GM12891 (cell line): ENCODE measurements at regions not wholly inside any gene's neighbourhood (a gene's known extent, or its start where the extent isn't known, plus 50 kb on each side); places are given as distances from the start of the nearest gene placed in this dataset.

ENCODE experiments used
- DNase-seq: peaks from one replicate; pipeline ENCODE4 v3.0.0; 2011; ENCODE audit warnings: low spot score; ENCODE audit not compliant: insufficient read length
- FAIRE-seq: peaks from 2 replicates; lab custom pipeline; 2011; peaks lifted over from hg19 to GRCh38; lab: Jason Lieb, UNC
- PAX5 ChIP-seq: IDR thresholded peaks from 2 replicates; pipeline ENCODE4 v1.6.1; 2011; ENCODE audit warnings: low read length, moderate library complexity, mild to moderate bottlenecking; ENCODE audit not compliant: insufficient read depth, severe bottlenecking
- POLR2A ChIP-seq: IDR thresholded peaks from 2 replicates; pipeline ENCODE4 v1.6.1; 2011; ENCODE audit warnings: low read depth, low read length, control low read depth
- POLR2AphosphoS5 ChIP-seq: IDR thresholded peaks from 2 replicates; pipeline ENCODE4 v1.6.1; 2011; ENCODE audit warnings: low read depth, low read length, control low read depth
- POU2F2 ChIP-seq: IDR thresholded peaks from 2 replicates; pipeline ENCODE4 v1.6.1; 2011; ENCODE audit warnings: low read depth, mild to moderate bottlenecking, control low read depth, low read length, moderate library complexity
- SPI1 ChIP-seq: IDR thresholded peaks from 2 replicates; pipeline ENCODE4 v1.6.1; 2011; ENCODE audit warnings: low read depth, low read length, control low read depth
- TAF1 ChIP-seq: IDR thresholded peaks from 2 replicates; pipeline ENCODE4 v1.6.1; 2011; ENCODE audit warnings: low read depth, low read length, control low read depth

DNA sequence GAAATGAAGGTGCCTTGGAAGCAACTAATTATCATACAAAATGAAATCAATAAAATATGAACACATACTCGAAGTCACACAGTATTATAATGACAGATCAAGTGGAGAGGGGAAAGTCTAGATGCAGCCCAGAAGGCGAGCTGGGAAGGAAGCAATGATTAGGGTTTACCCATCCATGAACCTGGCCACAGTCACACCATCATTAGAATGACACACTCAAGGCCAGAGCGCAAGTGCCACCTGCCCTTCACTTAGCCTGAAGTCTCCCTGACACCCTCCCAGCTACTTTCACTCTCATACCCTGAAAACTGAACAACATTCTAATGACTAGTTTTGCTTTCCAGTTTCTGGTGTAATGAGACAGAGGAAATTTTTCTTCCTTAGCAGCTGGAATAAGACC lies 302.8 kb upstream of the JARID2 start:
- TF ChIP-seq POLR2A: no peak
- no peak for TF ChIP-seq POU2F2
- no peak for TF ChIP-seq TAF1
- no peak for TF ChIP-seq POLR2AphosphoS5
- TF ChIP-seq PAX5: no peak
- no peak for TF ChIP-seq SPI1
- DNase-seq (no peak), FAIRE-seq (no peak)

DNA sequence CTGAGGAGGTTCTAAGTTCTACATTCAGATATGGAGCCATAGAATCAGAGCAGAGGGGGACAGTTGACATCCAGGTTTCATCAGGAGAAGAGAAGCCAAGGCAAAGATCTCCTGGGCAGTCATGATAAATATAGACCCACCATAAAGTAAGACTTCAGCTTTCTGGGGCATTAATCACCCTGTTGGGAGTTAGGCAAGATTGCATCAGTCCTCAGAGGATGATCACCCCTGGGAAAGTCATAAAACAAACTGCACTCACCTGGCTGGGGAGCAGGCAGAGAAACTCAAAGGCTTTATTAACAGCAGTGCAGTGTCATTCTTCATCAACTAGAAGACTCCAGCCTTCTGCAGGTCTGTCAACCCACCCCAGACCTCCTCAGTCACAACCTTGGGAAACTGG lies 301.3 kb upstream of the JARID2 start:
- TF ChIP-seq PAX5: no peak
- no peak for TF ChIP-seq POLR2A
- TF ChIP-seq POLR2AphosphoS5: no peak
- TF ChIP-seq POU2F2: no peak
- TF ChIP-seq SPI1: no peak
- no peak for TF ChIP-seq TAF1
- DNase-seq (no peak), FAIRE-seq (no peak)

DNA sequence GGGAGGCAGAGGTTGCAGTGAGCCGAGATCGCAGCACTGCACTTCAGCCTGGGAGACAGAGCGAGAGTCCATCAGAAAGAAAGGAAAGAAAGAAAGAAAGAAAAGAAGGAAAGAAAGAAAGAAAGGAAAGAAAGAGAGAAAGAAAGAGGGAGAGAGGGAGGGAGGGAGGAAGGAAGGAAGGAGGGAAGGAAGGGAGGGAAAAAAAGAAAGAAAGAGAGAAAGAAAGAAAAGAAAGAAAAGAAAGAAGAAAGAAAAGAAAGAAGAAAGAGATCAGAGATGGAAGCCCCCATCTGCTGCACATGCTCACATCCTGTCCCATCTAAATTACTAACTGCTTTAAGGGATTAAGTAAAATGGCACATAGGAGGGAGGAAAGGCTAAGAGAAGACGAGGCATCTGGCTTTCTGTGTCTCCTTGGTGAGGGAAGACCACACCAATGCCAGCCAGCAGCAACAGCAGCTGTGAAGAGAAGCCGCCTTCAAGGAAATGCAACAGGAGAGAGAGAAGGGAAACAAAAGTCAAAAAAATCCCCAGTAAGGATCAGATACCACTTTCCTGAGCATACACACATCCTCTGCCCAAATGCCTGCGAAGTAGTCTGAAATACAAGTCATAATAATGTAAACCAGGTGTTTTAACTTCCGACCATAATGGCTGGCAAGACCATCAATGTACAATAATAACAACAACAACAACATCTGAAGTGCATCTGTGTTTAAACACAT lies 300.2 kb upstream of the JARID2 start:
- no peak for TF ChIP-seq POLR2A
- no peak for TF ChIP-seq POLR2AphosphoS5
- TF ChIP-seq SPI1: no peak
- no peak for TF ChIP-seq POU2F2
- no peak for TF ChIP-seq TAF1
- DNase-seq (no peak), FAIRE-seq (no peak)

DNA sequence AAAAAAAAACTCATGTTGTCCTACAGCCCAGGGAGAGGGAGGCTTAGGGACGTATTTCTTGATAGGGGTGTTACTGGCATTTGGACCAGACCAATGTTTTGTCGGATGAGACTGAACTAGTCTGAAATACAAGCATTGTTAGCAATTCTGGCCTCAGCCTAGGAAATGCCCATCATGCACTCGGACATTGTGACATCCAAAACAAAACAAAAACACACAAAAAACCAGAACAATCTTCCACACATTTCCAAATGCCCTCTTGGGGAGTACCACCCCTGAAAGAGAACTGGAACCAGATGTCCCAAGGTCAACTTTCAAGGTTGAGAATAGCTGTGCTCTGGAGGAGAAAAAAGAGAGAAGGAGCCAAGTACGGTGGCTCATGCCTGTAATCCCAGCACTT lies 299.1 kb upstream of the JARID2 start:
- FAIRE-seq (no peak), DNase-seq (no peak)

DNA sequence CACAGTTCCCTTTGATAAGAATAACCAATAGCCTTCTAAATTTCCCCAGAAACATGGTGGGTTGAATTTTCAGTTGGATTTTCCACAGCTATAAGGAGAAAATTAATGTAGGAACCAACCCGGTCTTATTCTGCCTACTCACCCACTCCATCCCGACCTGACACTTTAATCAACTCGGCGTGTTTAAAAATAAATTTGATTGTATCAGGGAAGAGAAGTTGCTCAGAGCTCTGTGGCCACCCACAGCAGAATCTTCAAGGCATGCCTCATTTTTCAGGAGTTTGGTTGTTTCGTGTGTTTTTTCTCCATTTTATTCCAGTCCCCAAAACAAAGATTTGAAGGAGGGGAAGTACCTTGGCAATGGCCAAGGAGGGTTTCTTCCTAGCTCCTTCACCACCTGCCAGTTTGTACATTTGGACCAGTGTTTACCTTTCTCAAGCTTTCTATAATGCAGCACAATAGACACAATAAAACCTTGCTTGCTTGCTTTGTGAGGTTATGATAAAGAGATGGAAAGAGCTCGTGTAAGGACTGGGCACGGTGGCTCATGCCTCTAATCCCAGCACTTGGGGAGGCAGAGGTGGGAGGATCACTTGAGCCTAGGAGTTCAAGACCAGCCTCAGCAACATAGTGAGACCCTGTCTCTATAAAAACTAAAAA lies 297.2 kb upstream of the JARID2 start:
- DNase-seq (no peak), FAIRE-seq (no peak)
- no peak for TF ChIP-seq POLR2AphosphoS5
- no peak for TF ChIP-seq POU2F2
- no peak for TF ChIP-seq SPI1
- no peak for TF ChIP-seq POLR2A
- no peak for TF ChIP-seq TAF1
- TF ChIP-seq PAX5: no peak

More for the DNA sequence above, 299.1 kb upstream of the JARID2 start:
- TF ChIP-seq POU2F2 (no peak), TAF1 (no peak), POLR2AphosphoS5 (no peak), POLR2A (no peak), PAX5 (no peak), SPI1 (no peak)

DNA sequence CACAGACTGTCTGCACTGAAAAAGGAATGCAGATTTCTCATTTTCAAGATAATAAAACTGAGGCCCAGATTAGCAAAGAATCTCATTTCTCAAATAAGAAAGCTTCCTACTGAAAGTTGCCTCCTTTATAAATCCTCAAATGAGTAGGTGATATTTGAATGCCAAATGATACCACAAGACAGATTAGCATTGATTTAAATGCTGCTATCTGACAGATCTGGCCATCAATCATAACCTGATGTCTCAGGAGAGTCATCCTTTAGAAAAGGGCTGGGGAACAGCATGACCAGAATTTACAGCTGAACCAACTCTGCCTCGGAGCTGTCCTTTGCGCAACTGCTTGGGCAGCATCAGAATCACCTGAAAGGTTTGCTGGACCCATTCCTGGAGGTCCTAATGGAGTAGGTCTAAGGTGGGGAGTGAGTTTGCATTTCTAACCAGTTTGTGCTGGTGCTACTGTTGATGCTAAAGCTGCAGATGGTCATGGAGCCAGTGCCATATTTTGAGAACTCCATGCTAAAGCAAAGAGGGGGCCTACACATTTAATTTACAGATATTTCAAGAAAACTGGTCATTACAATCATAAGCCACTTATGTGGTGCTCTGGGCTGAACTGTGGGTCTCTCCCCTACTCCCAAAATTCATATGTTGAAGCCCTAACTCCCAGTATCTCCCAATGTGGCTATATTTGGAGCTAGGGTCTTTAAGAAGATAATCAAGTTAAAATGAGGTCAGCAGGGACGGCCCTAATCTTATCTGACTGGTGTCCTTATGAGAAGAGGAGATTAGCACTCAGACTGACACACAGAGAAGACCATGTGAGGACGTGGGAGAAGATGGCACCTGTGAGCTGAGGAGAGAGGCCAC lies 295.5 kb upstream of the JARID2 start:
- DNase-seq (no peak), FAIRE-seq (no peak)
- TF ChIP-seq PAX5: no peak
- TF ChIP-seq TAF1: no peak
- TF ChIP-seq POLR2AphosphoS5: no peak
- no peak for TF ChIP-seq POU2F2

DNA sequence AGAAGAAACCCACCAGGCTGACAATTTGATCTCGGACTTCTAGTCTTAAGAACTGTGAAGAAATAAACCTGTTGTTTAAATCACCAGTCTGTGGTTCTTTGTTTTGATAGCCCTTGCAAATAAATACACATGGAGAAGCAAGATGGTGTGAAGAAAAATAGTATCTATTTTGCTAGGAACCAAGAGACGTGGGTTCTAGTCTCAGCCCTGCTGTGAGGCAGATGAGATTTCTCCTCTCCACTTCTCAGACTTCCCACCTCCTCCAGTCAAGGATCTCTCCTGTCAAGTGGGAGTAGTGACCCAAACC lies 294.9 kb upstream of the JARID2 start:
- DNase-seq (no peak), FAIRE-seq (no peak)
- TF ChIP-seq POLR2AphosphoS5 (no peak), SPI1 (no peak), TAF1 (no peak), PAX5 (no peak), POLR2A (no peak), POU2F2 (no peak)

DNA sequence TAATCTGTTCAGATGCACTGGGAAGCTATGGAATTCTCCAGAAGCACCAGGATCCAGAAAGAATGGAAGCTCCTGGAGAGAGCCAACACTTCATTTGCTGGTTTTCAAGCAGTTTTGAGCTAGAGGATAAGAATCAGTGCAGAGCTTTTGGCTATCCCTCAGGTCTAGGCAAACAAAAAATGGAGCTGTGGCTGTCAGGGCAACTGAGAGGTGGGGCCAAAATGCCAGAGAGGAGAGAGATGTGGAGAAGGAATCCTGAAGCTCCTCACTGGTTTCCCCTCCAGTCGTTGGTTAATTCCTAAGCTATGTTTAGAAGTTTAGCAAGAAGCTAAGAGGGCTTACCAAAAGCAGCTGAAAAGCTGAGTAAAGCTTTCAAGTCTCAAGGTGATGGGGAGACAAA lies 294.2 kb upstream of the JARID2 start:
- TF ChIP-seq POU2F2: no peak
- no peak for TF ChIP-seq POLR2AphosphoS5
- TF ChIP-seq TAF1: no peak
- TF ChIP-seq POLR2A: no peak
- TF ChIP-seq SPI1: no peak
- no peak for TF ChIP-seq PAX5
- FAIRE-seq (no peak), DNase-seq (no peak)

DNA sequence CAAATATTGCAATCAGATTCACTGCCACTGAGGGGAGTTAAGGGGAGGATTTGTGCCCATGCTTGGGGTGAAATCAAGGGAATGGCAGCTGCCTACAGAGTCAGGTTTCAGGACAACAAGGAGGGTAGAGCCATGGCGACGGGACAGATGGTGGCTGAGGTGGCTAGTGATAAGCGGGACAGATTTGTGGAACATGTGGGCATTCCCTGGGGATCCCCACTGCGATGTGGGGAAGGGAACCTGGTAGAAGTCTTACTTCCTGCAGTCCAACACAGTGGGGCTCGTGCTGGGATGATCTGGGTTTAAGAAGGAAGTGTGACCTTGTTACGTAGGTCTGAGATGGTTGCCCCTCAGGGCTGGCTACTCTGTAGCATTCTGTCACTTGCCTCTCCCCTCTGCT lies 292.0 kb upstream of the JARID2 start:
- TF ChIP-seq TAF1 (no peak), SPI1 (no peak), PAX5 (no peak), POLR2A (no peak), POLR2AphosphoS5 (no peak), POU2F2 (no peak)
- no peak for FAIRE-seq
- DNase-seq: no peak
